Osteocyte (in vitro differentiated cells): ENCODE measurements at regions not wholly inside any gene's neighbourhood (a gene's known extent, or its start where the extent isn't known, plus 50 kb on each side); places are given as distances from the start of the nearest gene placed in this dataset.
"Not testable (repeated sequence)": the region's sequence is repeated elsewhere in the genome, so short reads cannot be mapped to it uniquely, and the experiment has no call there.

Source experiments
- DNase-seq: peaks from one replicate; pipeline ENCODE4 v3.0.0; 2021; ENCODE audit warnings: mixed read lengths; ENCODE audit not compliant: unreplicated experiment; ENCODE audit errors: extremely low spot score
- H3K27ac Mint-ChIP-seq: one replicate; pipeline ENCODE4 v1.8.0; 2021; ENCODE audit warnings: mild to moderate bottlenecking, mixed read lengths; ENCODE audit not compliant: unreplicated experiment
- H3K27me3 Mint-ChIP-seq: one replicate; pipeline ENCODE4 v1.8.0; 2021; ENCODE audit warnings: mixed read lengths; ENCODE audit not compliant: unreplicated experiment
- H3K36me3 Mint-ChIP-seq: one replicate; pipeline ENCODE4 v1.8.0; 2021; ENCODE audit warnings: mixed read lengths; ENCODE audit not compliant: unreplicated experiment
- H3K4me1 Mint-ChIP-seq: one replicate; pipeline ENCODE4 v1.8.0; 2021; ENCODE audit warnings: mixed read lengths; ENCODE audit not compliant: unreplicated experiment
- H3K4me3 Mint-ChIP-seq: one replicate; pipeline ENCODE4 v1.8.0; 2021; ENCODE audit warnings: mild to moderate bottlenecking, moderate library complexity, mixed read lengths; ENCODE audit not compliant: unreplicated experiment
- H3K9me3 Mint-ChIP-seq: one replicate; pipeline ENCODE4 v1.8.0; 2021; ENCODE audit warnings: mixed read lengths; ENCODE audit not compliant: unreplicated experiment
- CTCF ChIP-seq: fragments of 200-600 bp; sonication (generic); IDR thresholded peaks from 2 replicates; pipeline ENCODE4 v1.5.0; 2021; ENCODE audit warnings: antibody characterized with exemption, mild to moderate bottlenecking, moderate library complexity

GRCh38 chr14:23750357-23750756, 114.2 kb downstream of the DHRS2 start:
- DNase-seq = no peak
- H3K4me3 Mint-ChIP-seq = no peak overlapping the region
- H3K4me1 Mint-ChIP-seq = no peaks in the 10 kb centered on the region
- H3K36me3 Mint-ChIP-seq = no peaks in the 10 kb centered on the region
- no peak overlapping the region for H3K27ac Mint-ChIP-seq
- H3K27me3 Mint-ChIP-seq = peaks cover 38% of the 10 kb centered on the region
- H3K9me3 Mint-ChIP-seq = no peaks in the 10 kb centered on the region
- no peak for TF ChIP-seq CTCF

GRCh38 chr14:23751616-23752015, 115.5 kb downstream of the DHRS2 start:
- peaks cover 47% of the 10 kb centered on the region for H3K27me3 Mint-ChIP-seq
- no peak overlapping the region for H3K4me3 Mint-ChIP-seq
- H3K27ac Mint-ChIP-seq = no peak overlapping the region
- no peaks in the 10 kb centered on the region for H3K4me1 Mint-ChIP-seq
- H3K9me3 Mint-ChIP-seq = no peaks in the 10 kb centered on the region
- TF ChIP-seq CTCF = no peak
- DNase-seq = no peak
- no peaks in the 10 kb centered on the region for H3K36me3 Mint-ChIP-seq

- Mint-ChIP-seq H3K27me3 (peaks cover 9% of the 10 kb centered on the region), H3K27ac (no peak overlapping the region), H3K9me3 (no peaks in the 10 kb centered on the region), H3K4me3 (no peak overlapping the region), H3K4me1 (no peaks in the 10 kb centered on the region), H3K36me3 (no peaks in the 10 kb centered on the region)
- DNase-seq = no peak
- no peak for TF ChIP-seq CTCF
Measured at GRCh38 chr14:23763394-23763793, 127.2 kb downstream of the DHRS2 start.

- no peak for TF ChIP-seq CTCF
- Mint-ChIP-seq H3K9me3 (no peaks in the 10 kb centered on the region), H3K4me3 (no peak overlapping the region), H3K36me3 (no peaks in the 10 kb centered on the region), H3K27ac (no peak overlapping the region), H3K27me3 (peaks cover 20% of the 10 kb centered on the region), H3K4me1 (no peaks in the 10 kb centered on the region)
- DNase-seq = no peak
Measured at GRCh38 chr14:23766737-23767401, 130.7 kb downstream of the DHRS2 start.

GRCh38 chr14:23769221-23769728, 133.1 kb downstream of the DHRS2 start:
- peaks cover 26% of the 10 kb centered on the region for H3K27me3 Mint-ChIP-seq
- not testable (repeated sequence) for H3K4me3 Mint-ChIP-seq, H3K36me3 Mint-ChIP-seq, H3K27ac Mint-ChIP-seq, H3K4me1 Mint-ChIP-seq, H3K9me3 Mint-ChIP-seq, DNase-seq
